ENCODE measurements at regions not wholly inside any gene's neighbourhood (a gene's known extent, or its start where the extent isn't known, plus 50 kb on each side); places are given as distances from the start of the nearest gene placed in this dataset.

GRCh38 chr3:74693251-74693650 is 78.8 kb upstream of the CNTN3 start:
- TF ChIP-seq CTCF (conservative IDR thresholded peaks at IDR 0.05): no peak
- no peak overlapping the region for H3K27ac ChIP-seq

GRCh38 chr3:74691946-74692345 is 77.5 kb upstream of the CNTN3 start:
- H3K27ac ChIP-seq: no peak overlapping the region
- TF ChIP-seq CTCF (conservative IDR thresholded peaks at IDR 0.05): no peak

- TF ChIP-seq CTCF (conservative IDR thresholded peaks at IDR 0.05): no peak
- no peak overlapping the region for H3K27ac ChIP-seq
These were observed 58.9 kb upstream of the CNTN3 start for GRCh38 chr3:74673326-74673725.

- TF ChIP-seq CTCF (conservative IDR thresholded peaks at IDR 0.05): no peak
- H3K27ac ChIP-seq: no peak overlapping the region
These were observed 50.1 kb upstream of the CNTN3 start for GRCh38 chr3:74664606-74665005.
